NOMO-1 treated with dmso at 0.1 percent for 144 hours (cell line): ENCODE measurements at regions not wholly inside any gene's neighbourhood (a gene's known extent, or its start where the extent isn't known, plus 50 kb on each side); places are given as distances from the start of the nearest gene placed in this dataset.
"Not testable (repeated sequence)": the region's sequence is repeated elsewhere in the genome, so short reads cannot be mapped to it uniquely, and the experiment has no call there.

Experiments used
- DNase-seq: peaks from one replicate; lab custom pipeline; 2025; ENCODE audit not compliant: unreplicated experiment; lab: John Stamatoyannopoulos, UW

DNA sequence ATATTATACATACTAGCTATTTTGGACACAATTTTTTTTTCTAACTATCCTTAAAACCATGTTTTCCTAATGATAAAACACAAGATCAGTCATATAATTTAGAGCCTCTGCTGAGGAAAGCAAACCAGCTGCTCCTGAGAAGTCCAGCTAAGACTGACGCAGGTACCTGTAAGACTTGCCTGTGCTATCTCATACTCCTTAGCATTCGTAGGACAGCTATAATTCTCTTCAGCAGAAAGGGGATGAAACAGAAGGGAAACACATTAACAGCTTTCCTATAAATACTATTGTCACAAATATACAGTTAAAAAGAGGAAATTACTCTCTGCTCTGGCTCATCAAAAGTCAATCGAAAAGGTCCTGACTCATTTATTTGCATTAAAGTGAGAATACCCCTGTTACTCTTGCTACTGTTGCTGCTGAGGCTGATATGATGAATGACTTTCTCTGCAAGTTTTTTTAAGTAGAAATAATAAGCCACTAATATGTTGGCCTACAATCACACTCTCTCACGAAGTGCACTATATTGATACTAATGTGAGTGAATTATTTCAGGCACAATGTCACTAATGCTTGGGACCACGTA lies 757.1 kb downstream of the KCNT2 start:
- no peak for DNase-seq

- no peak for DNase-seq
Observed at GRCh38 chr1:195849180-195849579, 759.1 kb downstream of the KCNT2 start.

GRCh38 chr1:195847957-195848875 lies 760.0 kb downstream of the KCNT2 start:
- DNase-seq: not testable (repeated sequence)

DNA sequence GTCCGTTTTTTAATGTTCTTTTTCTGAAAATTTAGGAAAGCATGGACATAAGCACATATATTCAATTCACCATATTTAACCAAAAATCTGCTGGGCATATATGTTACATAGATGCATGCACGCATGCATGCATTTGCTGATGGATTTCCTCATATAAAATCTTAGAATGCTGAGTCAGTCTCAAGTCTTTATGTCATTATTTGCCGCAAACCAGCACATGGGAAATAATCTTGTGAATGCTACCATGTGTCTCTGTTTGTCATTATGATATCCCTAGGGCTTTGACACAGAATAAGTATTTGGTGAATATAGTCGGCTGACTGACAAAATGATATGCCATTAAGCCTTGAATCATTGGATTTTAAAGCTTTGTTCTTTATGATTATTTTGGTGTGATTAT lies 776.5 kb downstream of the KCNT2 start:
- DNase-seq: no peak

DNA sequence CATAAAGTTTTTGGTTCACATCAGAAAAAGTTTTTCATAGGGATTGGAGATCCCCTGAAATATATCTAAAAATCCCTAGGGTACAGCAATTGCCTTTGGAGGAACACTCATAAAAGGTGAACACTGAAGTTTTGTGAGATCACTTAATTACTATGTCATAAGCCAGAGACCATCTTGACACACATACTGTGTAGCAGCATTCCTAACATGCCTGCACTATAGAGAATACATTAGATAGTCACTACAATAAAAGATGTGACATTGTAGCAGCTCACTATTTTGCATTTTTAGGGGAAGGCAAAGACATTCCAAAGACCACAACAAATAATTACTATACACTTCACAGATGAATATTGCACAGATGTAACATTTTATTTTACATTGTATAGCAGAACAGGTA lies 779.9 kb downstream of the KCNT2 start:
- DNase-seq: no peak

DNA sequence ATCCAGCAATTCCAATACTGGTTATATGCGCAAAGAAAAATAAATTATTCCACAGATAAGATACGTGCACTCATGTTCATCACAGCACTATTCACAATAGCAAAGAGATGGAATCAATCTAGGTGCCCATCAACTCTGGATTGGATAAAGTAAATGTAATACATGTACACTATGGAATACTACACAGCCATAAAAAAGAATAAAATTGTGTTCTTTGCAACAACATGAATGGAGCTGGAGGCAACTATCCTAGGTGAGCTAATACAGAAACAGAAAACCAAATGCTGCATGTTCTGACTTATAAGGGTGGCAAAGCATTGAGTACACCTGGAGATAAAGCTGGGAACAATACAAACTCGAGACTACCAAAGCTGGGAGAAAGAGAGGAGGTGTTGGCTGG lies 787.3 kb downstream of the KCNT2 start:
- no peak for DNase-seq

- DNase-seq: no peak
Observed at GRCh38 chr1:195806060-195806459, 802.2 kb downstream of the KCNT2 start.

DNA sequence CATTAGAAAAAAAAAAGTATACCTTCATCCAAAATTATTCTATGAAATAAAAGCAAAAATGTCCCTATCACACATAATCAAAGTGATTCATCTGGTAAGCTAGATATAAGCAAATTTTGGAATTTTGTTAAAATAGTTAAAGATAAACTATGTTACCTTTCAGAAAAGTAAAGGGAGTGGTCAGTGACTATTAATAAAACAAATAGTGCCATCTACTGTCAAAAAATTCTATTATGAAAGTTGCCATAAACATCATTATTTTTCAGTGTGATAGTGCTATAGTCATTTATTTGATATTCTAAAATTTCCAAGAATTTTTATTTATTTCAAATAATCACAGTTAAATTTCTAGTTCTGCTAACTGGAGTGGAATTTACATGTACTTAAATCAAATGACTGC lies 803.7 kb downstream of the KCNT2 start:
- no peak for DNase-seq

GRCh38 chr1:195799016-195799415 lies 809.2 kb downstream of the KCNT2 start:
- no peak for DNase-seq

DNA sequence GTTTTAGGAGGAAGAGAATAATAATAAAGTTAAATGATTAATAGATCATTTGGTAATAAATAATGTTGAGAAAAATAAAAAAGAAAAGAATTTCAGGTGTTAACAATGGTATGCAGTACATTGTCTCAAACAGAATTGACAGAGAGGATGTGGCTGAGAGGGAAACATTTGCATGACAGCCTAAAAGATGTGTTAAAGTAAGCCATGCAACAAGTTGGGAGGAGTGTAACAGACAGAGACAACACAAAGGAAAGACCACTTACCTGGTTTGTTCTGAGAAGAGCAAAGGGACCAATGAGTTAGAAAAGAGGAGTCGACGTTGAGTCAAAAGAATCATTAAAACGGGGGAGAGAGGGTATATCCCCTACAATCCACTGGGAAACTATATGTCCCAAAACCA lies 814.0 kb downstream of the KCNT2 start:
- DNase-seq: no peak

DNA sequence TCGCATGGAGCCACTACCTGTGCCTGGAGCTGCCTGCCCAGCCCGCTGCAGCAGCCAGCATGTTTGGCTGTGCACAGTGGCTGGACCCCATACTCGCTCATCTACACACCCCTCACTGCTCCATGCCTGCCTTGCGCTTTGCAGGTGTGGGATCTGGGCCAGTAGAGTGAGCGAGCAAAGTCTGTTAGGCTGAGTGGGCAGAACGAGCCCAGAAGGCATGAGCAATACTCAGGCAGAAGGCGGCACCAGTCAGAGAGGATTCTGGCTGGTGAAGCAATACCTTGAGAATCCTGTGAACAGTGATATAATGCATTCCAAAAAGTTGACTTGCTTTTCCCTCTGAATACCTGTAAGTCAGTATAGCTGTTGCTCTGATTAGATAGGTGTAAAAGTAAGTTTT lies 816.4 kb downstream of the KCNT2 start:
- no peak for DNase-seq

DNA sequence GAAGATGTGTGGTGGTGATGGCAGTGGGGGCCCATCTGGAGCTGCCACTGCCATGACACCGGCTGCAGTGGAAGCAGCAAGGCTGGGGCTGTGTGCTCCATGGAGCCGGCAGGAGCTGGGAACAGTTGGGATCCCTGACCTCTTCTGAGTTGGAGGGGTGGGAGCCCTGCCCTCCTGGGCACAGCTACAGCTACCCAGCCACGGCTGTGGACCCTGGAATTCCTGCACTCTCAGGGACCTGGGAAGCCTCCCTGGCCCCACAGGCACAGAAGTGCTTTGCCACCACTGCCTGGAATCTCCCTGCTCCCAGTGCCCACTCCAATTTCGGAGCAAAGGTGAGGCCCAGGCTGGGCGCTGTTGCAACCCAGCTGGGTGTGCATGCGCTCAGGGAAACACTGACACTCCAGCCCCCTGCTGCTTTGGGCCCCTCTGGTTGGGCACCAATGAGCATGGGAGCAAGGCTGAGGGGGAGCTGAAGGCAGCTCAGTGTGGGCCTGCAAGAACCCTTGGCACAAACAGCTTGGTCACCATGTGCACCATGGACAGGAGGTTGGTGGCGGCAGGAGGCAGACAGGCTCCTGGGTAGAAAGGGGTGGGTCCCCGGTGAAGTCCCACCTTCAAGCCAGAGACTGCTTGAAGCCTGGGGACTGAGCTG lies 817.6 kb downstream of the KCNT2 start:
- DNase-seq: no peak

- DNase-seq: no peak
Observed at GRCh38 chr1:195789321-195789720, 818.9 kb downstream of the KCNT2 start.

DNA sequence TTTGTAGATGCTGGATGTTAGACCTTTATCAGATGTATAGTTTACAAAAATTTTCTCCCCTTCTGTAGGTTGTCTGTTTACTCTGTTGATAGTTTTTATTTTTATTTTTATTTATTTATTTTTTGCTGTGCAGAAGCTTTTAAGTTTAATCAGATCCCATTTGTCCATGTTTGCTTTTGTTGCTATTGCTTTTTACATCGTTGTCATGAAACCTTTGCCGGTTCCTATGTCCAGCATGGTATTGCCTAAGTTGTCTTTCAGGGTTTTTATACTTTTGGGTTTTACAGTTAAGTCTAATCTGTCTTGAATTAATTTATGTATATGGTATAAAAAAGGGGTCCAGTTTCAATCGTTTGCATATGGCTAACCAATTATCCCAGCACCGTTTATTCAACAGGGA lies 819.5 kb downstream of the KCNT2 start:
- DNase-seq: no peak

DNA sequence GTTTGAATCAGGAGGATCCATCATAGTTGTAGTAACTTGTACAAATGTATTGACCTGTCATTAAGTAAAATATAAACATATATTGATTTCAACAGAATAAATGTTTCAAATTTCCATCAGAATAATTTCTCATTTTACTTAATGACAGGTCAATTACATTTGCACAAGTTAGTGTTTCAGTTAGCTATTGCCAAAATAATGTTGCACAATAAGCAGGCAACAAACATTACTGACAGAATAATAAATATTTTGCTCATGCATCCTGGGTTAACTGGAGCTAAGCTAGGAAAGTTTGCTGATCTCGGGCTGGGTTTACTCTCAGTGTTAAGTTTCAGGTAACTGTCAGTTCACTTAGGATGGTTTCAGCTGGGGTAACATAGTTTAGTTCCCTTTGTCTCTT lies 822.4 kb downstream of the KCNT2 start:
- DNase-seq: no peak

DNA sequence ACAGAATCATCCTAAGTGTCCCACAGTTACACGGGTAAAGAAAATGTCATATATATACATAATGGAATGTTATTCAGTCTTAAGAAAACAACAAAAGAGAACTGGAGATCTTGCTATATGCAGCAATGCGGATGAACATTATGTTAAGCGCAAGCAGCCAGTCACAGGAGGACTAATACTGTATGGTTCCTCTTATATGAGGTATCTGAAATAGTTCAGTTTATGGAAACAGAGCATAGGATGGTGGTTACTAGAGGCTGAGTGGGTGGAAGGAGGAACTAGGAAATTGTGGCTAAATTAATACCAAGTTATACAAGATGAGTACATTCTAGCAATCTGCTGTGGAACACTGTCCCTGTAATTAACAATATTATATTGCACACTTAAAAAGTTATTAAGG lies 834.3 kb downstream of the KCNT2 start:
- no peak for DNase-seq

DNA sequence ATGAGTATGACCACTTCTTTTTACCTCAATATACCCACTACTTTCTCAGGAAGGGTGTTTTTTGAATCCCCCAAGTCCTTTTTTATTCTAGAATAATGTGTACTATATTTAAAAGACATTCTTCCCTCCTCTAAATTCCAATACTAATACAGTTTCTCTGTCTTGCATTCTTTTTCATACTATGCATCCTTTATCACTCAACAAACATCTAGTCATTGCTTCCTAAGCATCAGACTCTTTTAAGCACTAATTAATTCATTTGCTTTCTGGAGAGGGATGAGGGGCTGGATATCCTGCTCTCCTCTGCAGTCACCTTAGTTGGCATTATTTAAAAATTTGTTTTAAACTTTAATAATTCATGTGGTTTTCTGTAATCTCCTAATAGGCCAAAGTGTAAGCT lies 838.8 kb downstream of the KCNT2 start:
- no peak for DNase-seq

DNA sequence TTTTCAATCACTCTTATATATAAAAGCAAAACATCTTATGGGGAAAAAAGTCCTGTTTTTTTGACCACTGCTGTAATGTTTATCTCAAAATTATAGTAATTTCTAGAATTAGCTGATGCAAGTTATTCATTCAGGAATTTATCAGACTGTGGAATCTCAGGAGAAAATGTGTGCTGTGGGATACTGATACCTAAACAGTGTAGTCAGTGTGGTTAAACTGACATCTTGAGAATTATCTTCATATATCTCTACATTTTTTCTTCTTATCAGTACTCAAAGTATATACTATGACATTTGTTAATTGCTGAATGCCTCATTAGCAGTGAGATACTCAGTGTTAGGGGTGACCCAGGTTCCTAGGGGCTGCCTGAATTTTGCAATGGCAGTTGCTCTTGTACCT lies 839.3 kb downstream of the KCNT2 start:
- no peak for DNase-seq

GRCh38 chr1:195768377-195768776 lies 839.9 kb downstream of the KCNT2 start:
- DNase-seq: no peak

DNA sequence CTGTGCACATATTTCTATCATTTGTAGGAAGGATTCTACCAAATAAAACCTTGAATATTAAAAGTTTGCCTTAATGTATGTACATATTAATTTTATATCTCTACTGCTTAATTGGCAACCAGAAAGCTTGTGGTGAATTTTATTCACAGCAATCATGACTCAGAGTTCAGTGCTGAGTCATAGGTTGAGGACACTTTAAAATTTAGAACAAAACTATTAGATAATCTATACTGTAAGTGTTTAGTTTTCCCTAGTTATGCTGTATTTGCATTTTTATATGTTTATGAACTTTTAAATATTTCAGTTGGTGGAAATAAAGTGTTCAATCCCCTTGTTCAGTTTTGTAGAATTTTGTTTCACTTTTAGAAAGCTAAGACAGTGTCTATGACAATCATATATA lies 841.5 kb downstream of the KCNT2 start:
- no peak for DNase-seq

GRCh38 chr1:195765099-195765498 lies 843.1 kb downstream of the KCNT2 start:
- no peak for DNase-seq

DNA sequence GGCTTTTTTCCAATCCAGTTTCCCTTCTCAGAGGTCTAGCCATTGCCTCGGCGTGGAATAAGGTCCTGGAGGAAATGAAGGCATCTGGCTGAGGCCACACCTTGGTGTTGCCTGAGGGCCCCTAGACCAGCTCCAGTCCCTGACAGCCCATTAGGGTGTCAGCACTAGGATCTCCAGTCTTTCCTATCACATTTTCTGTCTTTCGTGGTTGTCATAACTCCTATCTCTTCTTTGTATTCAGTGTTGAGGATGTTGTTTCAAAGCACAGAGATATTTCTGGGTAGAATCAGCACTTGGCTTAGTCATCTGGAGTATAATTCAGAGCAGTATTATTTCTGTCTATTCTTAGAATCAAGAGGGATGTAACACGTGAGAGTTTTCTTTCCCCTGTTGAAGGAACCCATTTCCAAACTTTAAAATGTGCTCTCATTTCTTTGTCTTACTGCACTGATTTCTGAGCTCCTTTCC lies 844.3 kb downstream of the KCNT2 start:
- no peak for DNase-seq
